ENCODE measurements at regions not wholly inside any gene's neighbourhood (a gene's known extent, or its start where the extent isn't known, plus 50 kb on each side); places are given as distances from the start of the nearest gene placed in this dataset.
"Not testable (repeated sequence)": the region's sequence is repeated elsewhere in the genome, so short reads cannot be mapped to it uniquely, and the experiment has no call there.

DNA sequence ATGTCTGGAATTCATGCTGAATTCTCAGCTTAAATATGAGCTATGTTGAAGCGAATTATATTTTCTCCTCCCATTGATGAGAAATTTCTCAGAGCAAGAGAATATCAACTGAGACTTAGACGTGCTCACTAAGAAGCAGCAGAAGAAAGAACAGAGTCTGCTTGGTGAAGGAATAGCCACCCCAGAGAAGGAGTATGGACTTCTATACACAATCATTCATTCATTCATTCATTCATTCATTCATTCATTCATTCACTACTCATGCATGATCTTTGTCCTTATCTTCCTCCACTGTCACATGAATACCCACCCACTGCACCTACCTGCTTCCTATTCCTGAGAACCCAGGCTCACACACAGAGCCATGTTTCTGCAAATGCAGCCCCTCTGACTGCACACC, 206.6 kb downstream of the DEPDC1B start:
- TF ChIP-seq POLR2A (IDR thresholded peaks at IDR 0.05) (no peak), POLR2AphosphoS5 (IDR thresholded peaks at IDR 0.05; ENCODE audit: insufficient read depth in 1 of 2, low read depth in 1 of 2) (no peak), CTCF (IDR thresholded peaks at IDR 0.05) (no peak)
- intact Hi-C loops (cut with DNase I) = no loop called here
- no peak for DNase-seq (ENCODE audit: extremely low spot score in 2 of 2)

GRCh38 chr5:60492958-60493357, 207.0 kb downstream of the DEPDC1B start:
- TF ChIP-seq POLR2A (IDR thresholded peaks at IDR 0.05) (no peak), POLR2AphosphoS5 (IDR thresholded peaks at IDR 0.05; ENCODE audit: insufficient read depth in 1 of 2, low read depth in 1 of 2) (no peak), CTCF (IDR thresholded peaks at IDR 0.05) (no peak)
- H3K4me1 ChIP-seq = no peaks in the 10 kb centered on the region
- DNase-seq (ENCODE audit: extremely low spot score in 2 of 2) = no peak
- H3K36me3 ChIP-seq = no peaks in the 10 kb centered on the region
- no peaks in the 10 kb centered on the region for H3K9me3 ChIP-seq
- intact Hi-C loops (cut with DNase I) = no loop called here
- H3K4me3 ChIP-seq = no peak overlapping the region
- H3K27me3 ChIP-seq = no peaks in the 10 kb centered on the region
- H3K27ac ChIP-seq = no peak overlapping the region

More for the DNA sequence above, 206.6 kb downstream of the DEPDC1B start:
- Histone ChIP-seq H3K36me3 (no peaks in the 10 kb centered on the region), H3K4me1 (no peaks in the 10 kb centered on the region), H3K9me3 (no peaks in the 10 kb centered on the region), H3K27me3 (no peaks in the 10 kb centered on the region), H3K27ac (no peak overlapping the region), H3K4me3 (no peak overlapping the region)

- H3K27me3 ChIP-seq; H3K9me3 ChIP-seq; intact Hi-C loops (cut with DNase I); DNase-seq (ENCODE audit: extremely low spot score in 2 of 2); H3K4me1 ChIP-seq; H3K4me3 ChIP-seq; H3K36me3 ChIP-seq; H3K27ac ChIP-seq: not testable (repeated sequence)
Observed at GRCh38 chr5:60492358-60492757, 207.6 kb downstream of the DEPDC1B start.

- TF ChIP-seq POLR2A (IDR thresholded peaks at IDR 0.05) (no peak), CTCF (IDR thresholded peaks at IDR 0.05) (no peak), POLR2AphosphoS5 (IDR thresholded peaks at IDR 0.05; ENCODE audit: insufficient read depth in 1 of 2, low read depth in 1 of 2) (no peak)
- H3K27ac ChIP-seq = no peak overlapping the region
- no peaks in the 10 kb centered on the region for H3K36me3 ChIP-seq
- H3K4me3 ChIP-seq = no peak overlapping the region
- H3K9me3 ChIP-seq = no peaks in the 10 kb centered on the region
- H3K4me1 ChIP-seq = no peaks in the 10 kb centered on the region
- no peaks in the 10 kb centered on the region for H3K27me3 ChIP-seq
- intact Hi-C loops (cut with DNase I) = no loop called here
- no peak for DNase-seq (ENCODE audit: extremely low spot score in 2 of 2)
Observed at GRCh38 chr5:60490597-60491166, 209.3 kb downstream of the DEPDC1B start.

DNA sequence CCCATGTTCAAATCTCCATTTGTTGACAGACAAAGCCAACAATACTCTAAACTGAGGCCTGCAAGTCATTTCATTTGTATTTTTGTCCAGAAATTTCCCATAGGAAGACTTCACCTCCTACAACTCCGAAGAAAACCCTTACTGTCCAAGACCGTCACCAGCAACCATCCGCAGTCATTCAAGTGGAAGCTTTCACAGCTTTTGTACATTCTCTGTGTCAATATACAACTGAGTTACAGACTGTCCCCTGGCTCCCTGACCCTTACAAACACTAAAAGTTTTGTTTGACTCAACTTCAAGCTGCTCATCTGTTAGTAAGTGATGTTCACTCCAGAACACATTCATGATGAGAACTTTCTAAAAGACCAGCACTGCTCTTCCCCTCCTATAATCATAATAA, 210.1 kb downstream of the DEPDC1B start:
- H3K4me3 ChIP-seq = no peak overlapping the region
- H3K9me3 ChIP-seq = no peaks in the 10 kb centered on the region
- no peak overlapping the region for H3K27ac ChIP-seq
- H3K36me3 ChIP-seq = no peaks in the 10 kb centered on the region
- no peaks in the 10 kb centered on the region for H3K4me1 ChIP-seq
- H3K27me3 ChIP-seq = no peaks in the 10 kb centered on the region
- intact Hi-C loops (cut with DNase I) = no loop called here
- TF ChIP-seq POLR2A (IDR thresholded peaks at IDR 0.05) (no peak), POLR2AphosphoS5 (IDR thresholded peaks at IDR 0.05; ENCODE audit: insufficient read depth in 1 of 2, low read depth in 1 of 2) (no peak), CTCF (IDR thresholded peaks at IDR 0.05) (no peak)
- no peak for DNase-seq (ENCODE audit: extremely low spot score in 2 of 2)
